GM18870 (cell line): ENCODE measurements at regions not wholly inside any gene's neighbourhood (a gene's known extent, or its start where the extent isn't known, plus 50 kb on each side); places are given as distances from the start of the nearest gene placed in this dataset.
"Not testable (repeated sequence)": the region's sequence is repeated elsewhere in the genome, so short reads cannot be mapped to it uniquely, and the experiment has no call there.

ENCODE experiments used
- ATAC-seq: cut with Tn5 transposase; IDR thresholded peaks from one replicate; pipeline ENCODE4 v1.9.1; 2021; ENCODE audit warnings: moderate library complexity; ENCODE audit not compliant: unreplicated experiment

DNA sequence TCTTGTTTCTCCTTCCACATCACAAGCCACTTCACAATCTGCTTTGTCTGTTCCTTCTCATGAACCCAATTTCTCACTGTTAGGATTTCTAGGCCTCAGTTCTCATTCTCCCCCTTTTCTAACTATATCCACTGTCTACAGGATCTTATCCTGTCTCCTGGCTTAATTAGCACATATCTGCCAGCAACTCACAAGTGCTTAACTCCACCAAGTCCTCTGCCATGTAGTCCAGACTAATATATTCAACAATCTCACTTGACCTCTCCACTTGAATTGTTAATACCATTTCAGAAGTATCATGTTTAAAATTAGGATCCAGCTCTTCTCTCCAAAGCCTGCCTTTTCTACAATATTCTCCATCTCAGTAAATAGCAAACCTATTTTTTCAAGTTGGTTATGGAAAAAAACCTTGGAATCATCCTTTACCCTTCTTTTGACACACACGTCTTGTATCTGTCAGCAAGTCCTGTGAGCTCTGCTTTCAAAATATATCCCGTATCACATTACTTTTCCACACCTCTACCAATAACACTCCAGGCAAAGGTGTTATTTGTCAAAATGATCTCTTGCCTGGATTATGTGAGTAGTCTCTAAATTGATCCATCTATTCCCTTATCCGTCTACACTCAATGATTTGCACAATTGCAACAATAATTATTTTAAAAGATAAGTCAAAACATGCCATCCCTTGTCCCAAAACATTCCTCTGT, 127.2 kb upstream of the SLIT2 start:
- no peak for ATAC-seq

GRCh38 chr4:20122198-20122988, 129.3 kb upstream of the SLIT2 start:
- ATAC-seq: no peak

DNA sequence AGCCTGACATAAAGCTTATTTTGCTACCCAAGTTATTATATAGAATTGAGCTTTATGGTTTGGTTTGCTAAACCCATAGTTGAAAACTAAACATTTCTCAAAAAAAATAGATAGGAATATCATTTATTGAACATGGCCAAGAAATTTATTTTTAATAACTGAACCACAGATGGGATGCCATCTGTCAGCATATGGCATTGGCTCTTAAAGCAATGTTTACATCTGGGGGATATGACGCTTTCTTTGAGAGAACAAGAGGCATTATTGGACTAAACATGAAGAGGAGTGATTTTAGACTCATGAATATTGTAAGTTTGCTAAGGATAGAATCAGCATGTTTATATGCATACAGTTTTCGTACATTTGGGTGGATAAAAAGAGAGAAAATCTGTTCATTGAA, 132.6 kb upstream of the SLIT2 start:
- ATAC-seq: no peak

DNA sequence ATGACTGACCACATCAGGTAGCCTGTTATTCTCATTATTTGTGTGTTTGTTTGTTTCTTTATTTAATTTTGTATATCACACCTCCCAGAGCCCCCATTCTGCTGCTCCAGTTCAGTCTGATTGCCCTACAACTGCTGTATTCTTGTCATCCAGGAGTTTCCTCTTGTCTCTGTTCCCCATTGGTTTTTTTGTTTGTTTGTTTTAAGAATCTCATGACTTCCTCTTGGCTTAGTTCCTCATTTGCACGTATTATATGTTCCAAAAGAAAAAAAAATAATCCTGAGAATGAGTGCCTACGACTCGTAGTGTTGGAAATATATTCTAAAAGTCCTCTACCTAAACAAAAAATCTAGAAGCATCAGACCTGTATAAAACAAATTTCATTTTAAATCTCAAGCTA, 142.3 kb upstream of the SLIT2 start:
- no peak for ATAC-seq

- no peak for ATAC-seq
Measured at GRCh38 chr4:20106921-20107320, 144.8 kb upstream of the SLIT2 start.

GRCh38 chr4:20101831-20102230, 149.9 kb upstream of the SLIT2 start:
- no peak for ATAC-seq

- no peak for ATAC-seq
Measured at GRCh38 chr4:20096911-20097310, 154.8 kb upstream of the SLIT2 start.

DNA sequence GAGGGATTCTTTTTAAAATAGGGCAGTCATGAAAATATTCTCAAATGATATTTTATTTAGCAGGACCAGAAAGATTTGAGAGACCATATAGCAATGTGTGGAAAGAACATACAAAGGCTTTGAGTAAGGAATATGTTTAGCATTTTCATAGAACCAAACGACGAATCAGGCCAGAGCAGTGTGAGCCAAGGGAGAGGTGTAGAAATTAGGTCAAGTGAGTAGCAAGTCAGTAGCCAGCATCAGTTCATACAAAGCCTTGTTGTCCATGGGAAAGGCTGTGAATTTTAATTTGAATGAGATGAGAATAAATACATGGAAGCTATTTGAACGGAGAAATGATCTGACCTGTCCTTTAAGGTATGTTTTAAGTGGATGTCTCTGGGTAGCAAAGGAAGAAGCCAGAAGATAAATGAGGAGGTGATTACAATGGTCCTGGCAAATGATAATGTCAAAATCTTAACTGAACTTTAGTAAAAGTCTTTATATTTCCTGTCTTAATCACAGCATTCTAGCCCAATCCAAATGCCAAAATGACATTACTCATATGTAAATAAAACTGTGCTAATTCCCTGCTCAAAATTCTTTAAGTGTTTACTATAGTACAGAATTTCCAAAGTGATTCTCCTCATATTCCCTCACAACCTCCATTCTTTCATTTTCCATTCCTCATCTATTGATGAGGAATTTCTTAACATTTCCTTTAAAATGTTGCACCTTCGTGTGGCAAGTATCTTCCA, 155.7 kb upstream of the SLIT2 start:
- no peak for ATAC-seq

GRCh38 chr4:20091781-20092180, 159.9 kb upstream of the SLIT2 start:
- no peak for ATAC-seq

GRCh38 chr4:20087522-20087911, 164.2 kb upstream of the SLIT2 start:
- ATAC-seq: no peak

GRCh38 chr4:20086799-20087521, 164.7 kb upstream of the SLIT2 start:
- ATAC-seq: no peak

DNA sequence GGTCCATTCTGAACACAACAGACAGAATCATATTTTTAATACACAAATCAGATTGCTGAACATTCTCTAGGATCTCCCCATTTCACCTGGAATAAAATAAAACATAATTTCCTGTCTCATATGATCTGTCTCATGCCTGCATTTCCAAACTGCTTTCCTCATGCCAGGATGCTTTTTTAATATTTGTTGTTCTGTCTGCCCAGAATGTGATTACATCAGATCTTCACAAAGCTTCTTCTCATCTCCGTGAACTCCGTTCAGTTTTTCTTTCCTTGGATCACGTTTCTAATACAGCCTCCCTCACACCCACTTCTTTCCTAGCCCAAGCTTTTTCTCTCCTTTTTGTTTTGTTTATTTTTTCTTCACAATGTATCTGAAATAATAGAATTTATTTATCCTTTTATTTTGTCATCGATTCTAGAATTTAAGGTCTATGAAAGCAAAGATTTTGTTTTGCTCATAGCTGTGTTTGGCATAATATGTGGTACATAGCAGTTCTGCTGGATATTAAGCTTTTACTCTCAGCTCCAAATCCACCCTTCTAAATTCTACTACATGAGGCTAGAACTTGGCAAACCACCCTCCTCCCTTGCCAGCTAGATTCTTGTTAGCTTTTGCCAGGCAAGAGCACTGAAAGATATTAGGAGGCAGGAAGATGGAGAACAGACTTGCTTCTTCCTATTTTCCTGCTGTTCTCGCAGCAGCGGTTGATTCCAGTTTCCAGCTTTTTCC, 165.5 kb upstream of the SLIT2 start:
- no peak for ATAC-seq

DNA sequence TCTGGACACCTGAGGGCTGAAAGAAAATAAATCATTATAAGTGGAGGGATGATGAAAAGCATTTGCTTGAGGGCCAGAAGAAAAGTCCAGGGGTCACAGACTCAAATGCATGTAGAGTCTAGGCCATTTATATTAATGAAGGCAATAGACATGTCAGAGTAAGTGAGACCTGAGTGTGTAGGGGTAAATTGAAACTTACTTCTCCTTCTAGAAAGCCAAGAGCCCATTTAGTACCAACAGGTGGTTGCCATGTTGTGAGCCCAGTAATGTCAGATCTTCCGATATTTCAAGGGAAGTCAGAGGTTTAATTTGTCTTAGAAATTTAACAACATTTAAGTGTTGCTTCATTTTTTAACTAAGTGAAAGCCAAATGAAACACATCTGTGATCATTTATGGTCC, 166.1 kb upstream of the SLIT2 start:
- no peak for ATAC-seq

DNA sequence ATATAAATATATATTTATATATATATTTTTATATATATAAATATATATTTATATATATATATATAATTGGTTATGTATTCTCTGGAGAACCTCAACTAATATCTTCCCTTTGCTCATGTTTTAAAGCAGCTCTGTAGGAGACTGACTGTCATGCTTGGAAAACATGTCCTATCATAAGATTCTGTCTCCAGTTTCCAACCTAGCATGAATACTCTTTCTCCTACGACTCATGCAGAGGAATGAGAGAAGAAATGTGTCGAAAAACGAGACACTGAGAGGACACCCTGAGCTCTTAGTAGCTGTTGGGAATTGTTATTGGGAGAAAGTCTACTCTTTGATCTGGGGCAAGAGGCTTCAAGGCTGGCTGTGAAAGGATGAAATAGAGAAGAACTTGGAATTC, 166.5 kb upstream of the SLIT2 start:
- no peak for ATAC-seq

- no peak for ATAC-seq
Measured at GRCh38 chr4:20084488-20084887, 167.2 kb upstream of the SLIT2 start.

- no peak for ATAC-seq
Measured at GRCh38 chr4:20078644-20079043, 173.1 kb upstream of the SLIT2 start.

- no peak for ATAC-seq
Measured at GRCh38 chr4:20075248-20075871, 176.3 kb upstream of the SLIT2 start.

DNA sequence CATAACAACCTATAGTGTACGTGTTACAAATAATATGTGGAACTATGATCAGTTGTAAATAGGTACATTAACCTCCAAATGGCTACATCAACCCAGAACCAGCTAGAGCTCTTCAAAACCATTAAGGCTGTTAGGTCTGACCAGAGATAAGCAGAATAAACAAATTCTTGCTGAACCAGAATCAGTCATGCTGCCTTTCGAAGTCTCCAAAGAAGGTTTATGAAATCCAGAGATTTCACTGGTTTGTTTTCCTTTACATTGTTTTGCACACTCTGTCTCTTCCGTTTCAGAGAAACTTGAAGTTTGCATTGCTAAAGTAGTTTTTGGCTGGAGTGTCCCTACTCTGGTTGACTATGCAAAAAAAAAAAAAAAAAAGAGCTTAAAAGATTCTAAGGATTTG, 177.3 kb upstream of the SLIT2 start:
- ATAC-seq: no peak

DNA sequence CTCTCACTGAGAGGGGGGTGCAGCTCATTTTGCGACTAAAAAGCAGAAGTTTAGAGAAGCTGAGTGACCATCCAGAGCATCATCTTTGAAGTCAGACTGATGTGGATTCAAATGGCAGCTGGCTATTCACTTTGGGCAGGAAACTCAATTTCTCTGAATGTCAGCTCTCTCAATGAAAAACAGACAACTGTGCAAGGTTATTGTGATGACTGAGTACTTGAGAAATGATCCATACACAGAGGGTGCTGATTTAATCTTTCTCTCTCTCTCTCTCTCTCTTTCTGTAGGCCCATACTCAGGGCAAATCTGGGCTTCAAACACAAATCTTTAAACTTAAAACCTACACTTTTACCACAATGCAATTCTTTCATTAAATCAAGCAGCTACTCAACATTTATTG, 185.8 kb upstream of the SLIT2 start:
- ATAC-seq: no peak

GRCh38 chr4:20062857-20063256, 188.8 kb upstream of the SLIT2 start:
- ATAC-seq: not testable (repeated sequence)
